ENCODE measurements at regions not wholly inside any gene's neighbourhood (a gene's known extent, or its start where the extent isn't known, plus 50 kb on each side); places are given as distances from the start of the nearest gene placed in this dataset.

- H3K4me3 Mint-ChIP-seq, result no peak overlapping the region
- no peaks in the 10 kb centered on the region for H3K27me3 Mint-ChIP-seq (ENCODE audit: low read depth)
- peaks cover 14% of the 10 kb centered on the region for H3K4me1 Mint-ChIP-seq (ENCODE audit: low read depth)
- H3K9me3 Mint-ChIP-seq, result peaks cover 3% of the 10 kb centered on the region
- DNase-seq (no peak), ATAC-seq (no peak)
- H3K36me3 Mint-ChIP-seq (ENCODE audit: insufficient read depth), result peaks cover 43% of the 10 kb centered on the region
Measured at GRCh38 chr14:97468220-97468619, 671.0 kb downstream of the VRK1 start.

DNA sequence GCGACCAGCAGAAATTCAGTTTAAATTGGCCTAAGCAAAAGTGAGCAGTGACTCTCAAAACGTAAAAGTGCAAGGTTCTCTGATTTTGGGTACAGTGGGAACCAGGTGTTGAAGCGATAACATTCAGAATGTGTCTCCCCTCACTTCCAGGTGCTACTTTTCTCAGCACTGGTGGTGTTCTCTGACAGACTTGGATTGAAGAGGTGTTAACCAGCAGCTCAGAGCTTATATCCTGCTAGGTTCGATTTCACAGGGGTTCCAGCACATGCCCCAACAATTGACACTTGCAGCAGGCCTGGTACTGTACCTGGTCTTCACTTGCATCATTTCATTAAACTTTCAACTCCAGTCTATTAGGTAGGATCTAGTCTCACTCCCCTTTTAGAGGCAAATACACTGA, 680.2 kb downstream of the VRK1 start:
- H3K9me3 Mint-ChIP-seq, result no peaks in the 10 kb centered on the region
- H3K4me3 Mint-ChIP-seq, result no peak overlapping the region
- H3K27me3 Mint-ChIP-seq (ENCODE audit: low read depth), result no peaks in the 10 kb centered on the region
- peaks cover 3% of the 10 kb centered on the region for H3K36me3 Mint-ChIP-seq (ENCODE audit: insufficient read depth)
- ATAC-seq, result no peak
- DNase-seq, result no peak
- H3K4me1 Mint-ChIP-seq (ENCODE audit: low read depth), result no peaks in the 10 kb centered on the region

DNA sequence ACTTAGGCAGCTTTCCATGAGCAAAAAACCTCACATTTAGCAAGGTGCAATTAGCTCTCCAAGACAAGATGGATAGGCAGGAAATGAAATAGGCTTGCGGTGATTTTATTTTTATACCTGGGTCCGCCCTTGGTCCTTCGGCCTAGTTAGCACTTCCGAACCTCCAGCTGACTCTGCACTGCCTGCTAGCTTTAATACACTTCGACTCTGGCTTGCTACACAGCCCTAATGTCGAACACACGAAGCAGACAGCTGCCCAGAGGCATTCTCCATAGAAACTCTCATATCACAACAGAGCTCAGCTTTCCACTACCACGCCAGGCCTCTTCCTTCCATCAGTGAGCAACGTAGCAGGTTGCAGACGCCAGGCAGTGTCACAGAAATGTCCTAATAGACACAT, 688.0 kb downstream of the VRK1 start:
- peaks cover 1% of the 10 kb centered on the region for H3K4me1 Mint-ChIP-seq (ENCODE audit: low read depth)
- H3K9me3 Mint-ChIP-seq, result no peaks in the 10 kb centered on the region
- H3K4me3 Mint-ChIP-seq, result no peak overlapping the region
- H3K36me3 Mint-ChIP-seq (ENCODE audit: insufficient read depth), result no peaks in the 10 kb centered on the region
- DNase-seq, result no peak
- no peak for ATAC-seq
- H3K27me3 Mint-ChIP-seq (ENCODE audit: low read depth), result no peaks in the 10 kb centered on the region

- H3K27me3 Mint-ChIP-seq (ENCODE audit: low read depth), result no peaks in the 10 kb centered on the region
- no peaks in the 10 kb centered on the region for H3K9me3 Mint-ChIP-seq
- peaks cover 1% of the 10 kb centered on the region for H3K4me1 Mint-ChIP-seq (ENCODE audit: low read depth)
- ATAC-seq (no peak), DNase-seq (no peak)
- no peak overlapping the region for H3K4me3 Mint-ChIP-seq
- H3K36me3 Mint-ChIP-seq (ENCODE audit: insufficient read depth), result no peaks in the 10 kb centered on the region
Measured at GRCh38 chr14:97486601-97487120, 689.5 kb downstream of the VRK1 start.

DNA sequence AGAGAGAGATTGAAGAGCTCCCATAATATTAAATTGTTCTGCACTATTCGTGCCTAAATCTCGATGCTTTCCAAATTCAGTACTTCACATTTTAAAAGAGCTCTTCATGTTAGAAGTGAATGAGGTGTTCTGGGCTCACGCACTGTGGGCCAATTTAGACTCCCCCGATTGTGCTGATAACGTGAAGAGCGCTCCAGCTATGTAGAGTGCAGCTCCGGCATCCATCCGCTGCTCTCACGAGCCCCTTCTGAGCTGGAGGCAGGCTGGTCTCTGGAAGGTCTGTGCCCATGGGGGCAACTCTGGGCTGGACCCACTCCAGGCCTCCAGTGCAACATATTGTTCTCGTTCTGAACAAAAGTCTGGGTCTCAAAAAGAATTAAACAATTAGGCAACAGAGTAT, 692.6 kb downstream of the VRK1 start:
- Mint-ChIP-seq H3K4me3 (no peak overlapping the region), H3K4me1 (ENCODE audit: low read depth) (peaks cover 1% of the 10 kb centered on the region), H3K9me3 (peaks cover 10% of the 10 kb centered on the region), H3K27me3 (ENCODE audit: low read depth) (no peaks in the 10 kb centered on the region), H3K36me3 (ENCODE audit: insufficient read depth) (no peaks in the 10 kb centered on the region)
- DNase-seq (no peak), ATAC-seq (no peak)

DNA sequence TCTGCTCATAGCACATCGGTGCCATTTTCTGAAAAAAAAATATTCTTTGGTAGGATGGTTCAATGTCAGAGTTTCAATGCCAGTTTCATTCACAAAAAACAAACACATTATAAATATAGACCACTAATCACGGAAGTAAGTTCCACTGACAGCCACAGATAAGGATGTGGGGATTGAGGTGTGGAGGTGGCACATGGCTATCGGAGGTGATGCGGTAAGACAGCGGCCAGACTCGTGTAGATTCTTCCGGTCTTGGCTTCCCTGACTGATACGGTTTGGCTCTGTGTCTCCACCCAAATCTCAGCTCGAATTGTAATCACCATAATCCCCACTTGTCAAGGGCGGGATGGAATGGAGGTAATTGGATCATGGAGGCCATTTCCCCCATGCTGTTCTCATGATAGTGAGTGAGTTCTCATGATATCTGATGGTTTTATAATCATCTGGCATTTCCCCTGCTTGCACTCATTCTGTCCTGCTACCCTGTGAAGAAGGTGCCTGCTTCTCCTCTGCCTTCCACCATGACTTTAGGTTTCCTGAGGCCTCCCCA, 693.4 kb downstream of the VRK1 start:
- H3K4me1 Mint-ChIP-seq (ENCODE audit: low read depth), result peaks cover 1% of the 10 kb centered on the region
- ATAC-seq (no peak), DNase-seq (no peak)
- H3K27me3 Mint-ChIP-seq (ENCODE audit: low read depth), result no peaks in the 10 kb centered on the region
- no peaks in the 10 kb centered on the region for H3K36me3 Mint-ChIP-seq (ENCODE audit: insufficient read depth)
- no peak overlapping the region for H3K4me3 Mint-ChIP-seq
- H3K9me3 Mint-ChIP-seq, result peaks cover 10% of the 10 kb centered on the region

- Mint-ChIP-seq H3K4me3 (no peak overlapping the region), H3K9me3 (peaks cover 10% of the 10 kb centered on the region), H3K27me3 (ENCODE audit: low read depth) (no peaks in the 10 kb centered on the region), H3K36me3 (ENCODE audit: insufficient read depth) (no peaks in the 10 kb centered on the region), H3K4me1 (ENCODE audit: low read depth) (peaks cover 1% of the 10 kb centered on the region)
- ATAC-seq (no peak), DNase-seq (no peak)
Measured at GRCh38 chr14:97491697-97492096, 694.5 kb downstream of the VRK1 start.

DNA sequence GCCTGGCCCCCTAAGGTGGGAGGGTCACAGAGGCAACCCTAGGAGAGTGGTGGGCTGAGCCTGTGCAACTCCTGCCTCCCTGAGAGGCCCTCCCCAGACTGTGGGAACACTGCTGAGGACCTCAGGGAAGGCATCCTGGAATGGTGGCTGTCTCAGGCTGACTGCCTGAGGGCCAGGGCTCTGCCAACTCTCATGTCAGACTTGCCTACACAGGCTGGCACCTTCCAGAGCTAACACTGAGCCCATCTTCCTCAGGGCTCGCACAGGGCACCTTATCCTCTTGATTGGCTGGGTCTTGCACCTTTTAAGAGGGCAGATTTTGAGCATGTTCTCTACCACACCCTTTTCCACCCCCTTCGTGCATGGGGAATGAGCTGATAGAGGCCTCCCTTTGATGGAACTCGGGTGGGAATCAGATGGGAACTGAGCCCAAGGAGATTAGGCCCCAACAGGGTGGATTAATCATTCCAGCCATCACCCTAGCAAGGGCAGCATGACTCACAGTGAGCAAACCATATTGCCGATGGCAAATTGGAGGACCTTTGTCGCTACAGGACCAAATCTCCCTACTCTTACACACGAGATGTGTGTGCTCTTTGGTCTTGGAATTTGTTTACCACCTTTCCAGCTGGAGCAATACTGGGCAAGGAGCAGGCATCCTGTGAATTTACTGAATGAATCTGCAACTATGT, 702.8 kb downstream of the VRK1 start:
- H3K36me3 Mint-ChIP-seq (ENCODE audit: insufficient read depth), result no peaks in the 10 kb centered on the region
- no peak overlapping the region for H3K4me3 Mint-ChIP-seq
- H3K4me1 Mint-ChIP-seq (ENCODE audit: low read depth), result no peaks in the 10 kb centered on the region
- ATAC-seq, result no peak
- DNase-seq, result no peak
- no peaks in the 10 kb centered on the region for H3K9me3 Mint-ChIP-seq
- H3K27me3 Mint-ChIP-seq (ENCODE audit: low read depth), result no peaks in the 10 kb centered on the region

DNA sequence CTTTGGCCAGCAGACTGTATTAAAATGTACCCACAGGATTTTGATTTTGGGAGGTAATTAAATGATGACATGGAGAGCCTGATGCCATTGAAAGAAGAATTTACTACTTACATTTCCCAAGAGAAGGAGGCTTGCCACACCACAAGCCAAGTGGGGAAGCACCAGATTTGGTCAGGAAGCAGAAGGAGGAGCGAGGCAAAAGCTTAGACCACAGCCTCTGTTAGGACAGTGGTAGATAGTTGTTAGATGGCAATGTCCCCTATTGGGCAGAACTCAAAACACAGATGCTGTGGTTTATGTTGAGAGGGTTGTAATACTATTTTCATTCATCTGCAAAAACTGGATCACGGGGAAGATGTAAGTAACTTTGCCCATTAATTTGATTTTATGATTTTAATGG, 709.4 kb downstream of the VRK1 start:
- peaks cover 3% of the 10 kb centered on the region for H3K36me3 Mint-ChIP-seq (ENCODE audit: insufficient read depth)
- peaks cover 11% of the 10 kb centered on the region for H3K9me3 Mint-ChIP-seq
- no peaks in the 10 kb centered on the region for H3K27me3 Mint-ChIP-seq (ENCODE audit: low read depth)
- no peaks in the 10 kb centered on the region for H3K4me1 Mint-ChIP-seq (ENCODE audit: low read depth)
- DNase-seq (no peak), ATAC-seq (no peak)
- no peak overlapping the region for H3K4me3 Mint-ChIP-seq

DNA sequence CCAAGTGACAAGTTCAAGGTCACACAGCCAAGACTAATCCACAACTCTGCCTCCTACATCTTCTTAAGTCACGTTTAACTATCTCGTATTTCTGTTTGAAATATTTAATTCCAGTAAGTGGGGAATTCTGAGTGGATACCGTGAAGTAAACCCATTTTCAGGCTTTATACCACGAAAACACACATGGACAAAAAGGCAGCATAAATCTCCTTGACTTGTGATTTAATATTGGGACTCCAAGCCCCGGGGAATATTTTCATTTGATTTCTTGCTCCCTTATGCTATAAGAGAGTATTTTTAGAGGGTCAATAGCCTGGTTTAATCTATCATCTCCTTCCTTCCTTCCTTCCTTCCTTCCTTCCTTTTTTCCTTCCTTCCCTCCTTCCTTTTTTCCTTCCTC, 716.7 kb downstream of the VRK1 start:
- Mint-ChIP-seq H3K36me3 (ENCODE audit: insufficient read depth) (peaks cover 3% of the 10 kb centered on the region), H3K27me3 (ENCODE audit: low read depth) (no peaks in the 10 kb centered on the region), H3K4me1 (ENCODE audit: low read depth) (no peaks in the 10 kb centered on the region), H3K4me3 (no peak overlapping the region), H3K9me3 (peaks cover 4% of the 10 kb centered on the region)
- no peak for ATAC-seq
- no peak for DNase-seq

- H3K4me1 Mint-ChIP-seq (ENCODE audit: low read depth), result no peaks in the 10 kb centered on the region
- ATAC-seq, result no peak
- peaks cover 6% of the 10 kb centered on the region for H3K9me3 Mint-ChIP-seq
- no peak overlapping the region for H3K4me3 Mint-ChIP-seq
- no peak for DNase-seq
- H3K36me3 Mint-ChIP-seq (ENCODE audit: insufficient read depth), result no peaks in the 10 kb centered on the region
- no peaks in the 10 kb centered on the region for H3K27me3 Mint-ChIP-seq (ENCODE audit: low read depth)
Measured at GRCh38 chr14:97517566-97518234, 720.5 kb downstream of the VRK1 start.

- no peak for ATAC-seq
- H3K4me1 Mint-ChIP-seq (ENCODE audit: low read depth), result peaks cover 11% of the 10 kb centered on the region
- DNase-seq, result no peak
- H3K4me3 Mint-ChIP-seq, result no peak overlapping the region
- no peaks in the 10 kb centered on the region for H3K36me3 Mint-ChIP-seq (ENCODE audit: insufficient read depth)
- no peaks in the 10 kb centered on the region for H3K27me3 Mint-ChIP-seq (ENCODE audit: low read depth)
- peaks cover 8% of the 10 kb centered on the region for H3K9me3 Mint-ChIP-seq
Measured at GRCh38 chr14:97523936-97524335, 726.8 kb downstream of the VRK1 start.

- Mint-ChIP-seq H3K27me3 (ENCODE audit: low read depth) (no peaks in the 10 kb centered on the region), H3K4me1 (ENCODE audit: low read depth) (peaks cover 11% of the 10 kb centered on the region), H3K9me3 (peaks cover 8% of the 10 kb centered on the region), H3K36me3 (ENCODE audit: insufficient read depth) (no peaks in the 10 kb centered on the region), H3K4me3 (no peak overlapping the region)
- ATAC-seq (no peak), DNase-seq (no peak)
Measured at GRCh38 chr14:97524589-97525319, 727.6 kb downstream of the VRK1 start.

GRCh38 chr14:97527993-97528392, 730.8 kb downstream of the VRK1 start:
- H3K9me3 Mint-ChIP-seq, result no peaks in the 10 kb centered on the region
- H3K36me3 Mint-ChIP-seq (ENCODE audit: insufficient read depth), result no peaks in the 10 kb centered on the region
- no peak overlapping the region for H3K4me3 Mint-ChIP-seq
- DNase-seq (no peak), ATAC-seq (no peak)
- no peaks in the 10 kb centered on the region for H3K27me3 Mint-ChIP-seq (ENCODE audit: low read depth)
- H3K4me1 Mint-ChIP-seq (ENCODE audit: low read depth), result peaks cover 11% of the 10 kb centered on the region
